Right ventricle myocardium inferior (tissue), 1 donor: ENCODE measurements at regions not wholly inside any gene's neighbourhood (a gene's known extent, or its start where the extent isn't known, plus 50 kb on each side); places are given as distances from the start of the nearest gene placed in this dataset.

Experiments
- ATAC-seq: fragments of 200-7000 bp; cut with Tn5 transposase; one replicate; pipeline ENCODE4 v1.9.1; 2020; ENCODE audit warnings: mild to moderate bottlenecking, moderate library complexity
- DNase-seq: peaks from one replicate; pipeline ENCODE4 v3.0.0; 2021; ENCODE audit errors: missing footprints
- intact Hi-C: fragments of 100-400 bp; cut with DNase I; formaldehyde crosslinking; loops from one replicate; pipeline ENCODE4 v1.11.0; 2022
- donor health status: DM: no; HTN: yes; CAD: no; lungs with severe emphysema.

DNA sequence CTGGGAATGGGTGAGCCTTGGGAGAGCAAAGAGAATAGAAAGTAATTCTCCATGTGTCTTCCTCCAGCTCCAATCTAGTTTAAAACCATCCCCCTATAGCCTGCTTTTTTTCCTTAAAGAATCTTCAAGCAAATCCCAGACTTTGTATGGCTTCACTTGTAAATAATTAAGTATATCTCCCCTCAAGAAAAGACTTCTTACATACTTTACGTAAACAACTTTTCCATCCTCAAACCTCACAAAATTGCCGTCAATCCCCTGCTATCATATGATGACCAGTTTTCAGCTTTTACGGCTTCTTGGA is 88.5 kb upstream of the PHACTR3 start:
- no peak for DNase-seq
- intact Hi-C loops, result no loop called here
- ATAC-seq, result no peak

DNA sequence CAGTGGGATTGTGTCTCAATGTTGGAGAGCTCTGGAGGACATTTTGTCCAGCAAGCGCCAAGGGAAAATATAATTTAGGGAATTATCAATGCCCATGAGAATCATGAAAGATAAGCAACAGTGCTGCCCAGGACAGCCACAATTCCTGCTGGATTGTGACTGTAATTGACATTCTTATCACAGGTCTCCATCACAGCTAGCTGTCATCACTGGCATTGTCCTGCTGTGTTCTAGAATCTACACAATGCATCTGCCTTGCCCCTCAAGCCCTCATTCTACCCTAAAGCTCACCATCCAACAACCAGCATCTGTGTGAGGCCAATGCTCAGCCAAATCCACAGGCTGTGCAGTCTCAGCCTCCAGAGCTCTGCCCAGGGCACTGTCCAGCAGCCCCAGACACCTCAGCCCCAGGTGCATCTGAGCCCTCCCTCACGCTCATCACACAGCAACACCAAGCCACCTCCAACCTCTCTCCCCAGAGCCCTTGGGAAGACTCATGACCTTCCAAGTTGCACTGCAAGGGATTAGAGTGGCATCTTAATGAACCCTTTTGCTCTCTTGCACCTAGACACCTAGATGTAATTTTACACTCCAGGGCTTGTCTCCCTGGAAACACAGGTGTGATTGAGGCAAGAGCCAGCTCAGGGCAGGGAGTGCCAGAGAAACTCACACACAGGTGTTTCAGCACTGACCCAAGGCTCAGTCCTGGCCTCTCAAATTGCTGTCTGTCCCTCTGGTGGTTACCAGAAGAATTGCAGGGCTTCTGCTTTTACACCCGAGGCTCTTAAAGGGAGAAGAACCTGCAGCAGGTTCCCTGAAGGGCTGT is 85.2 kb upstream of the PHACTR3 start:
- DNase-seq, result no peak
- ATAC-seq, result peak; percentile 61
- intact Hi-C loops, result no loop called here

DNA sequence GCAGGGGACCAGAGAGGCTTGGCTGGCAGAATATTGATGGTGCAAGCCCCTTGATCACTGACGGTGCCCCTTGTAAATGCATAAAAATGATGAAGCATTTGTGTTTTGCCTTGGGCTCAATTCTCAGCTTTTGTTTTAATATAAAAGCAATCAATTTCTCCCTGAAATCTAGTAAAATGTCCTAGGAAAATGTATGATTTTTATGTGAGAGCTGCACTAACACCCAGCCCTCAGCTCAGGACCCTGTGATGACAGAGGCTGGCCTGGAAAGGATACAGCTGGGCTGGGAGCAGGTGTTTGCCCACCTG is 84.7 kb upstream of the PHACTR3 start:
- DNase-seq, result no peak

DNA sequence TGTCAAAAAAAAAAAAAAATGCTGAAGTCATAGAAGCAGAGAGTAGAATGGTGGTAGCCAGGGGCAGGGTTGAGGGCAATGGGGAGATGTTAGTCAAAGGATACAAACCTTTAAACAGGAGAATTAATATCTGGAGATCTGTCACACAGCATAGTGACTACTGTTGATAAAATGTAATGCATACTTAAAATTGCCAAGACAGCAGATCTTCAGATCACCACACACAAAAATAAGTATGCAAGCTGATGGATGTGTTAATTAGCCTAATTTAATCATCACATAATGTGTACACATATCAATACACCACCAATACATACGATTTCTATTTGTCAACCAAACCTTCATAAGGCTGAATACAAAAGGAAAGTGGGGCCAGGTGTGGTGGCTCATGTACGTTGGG is 83.5 kb upstream of the PHACTR3 start:
- intact Hi-C loops, result no loop called here
- no peak for ATAC-seq
- DNase-seq, result no peak

More for the DNA sequence above, 84.7 kb upstream of the PHACTR3 start:
- intact Hi-C loops, result no loop called here
- no peak for ATAC-seq

DNA sequence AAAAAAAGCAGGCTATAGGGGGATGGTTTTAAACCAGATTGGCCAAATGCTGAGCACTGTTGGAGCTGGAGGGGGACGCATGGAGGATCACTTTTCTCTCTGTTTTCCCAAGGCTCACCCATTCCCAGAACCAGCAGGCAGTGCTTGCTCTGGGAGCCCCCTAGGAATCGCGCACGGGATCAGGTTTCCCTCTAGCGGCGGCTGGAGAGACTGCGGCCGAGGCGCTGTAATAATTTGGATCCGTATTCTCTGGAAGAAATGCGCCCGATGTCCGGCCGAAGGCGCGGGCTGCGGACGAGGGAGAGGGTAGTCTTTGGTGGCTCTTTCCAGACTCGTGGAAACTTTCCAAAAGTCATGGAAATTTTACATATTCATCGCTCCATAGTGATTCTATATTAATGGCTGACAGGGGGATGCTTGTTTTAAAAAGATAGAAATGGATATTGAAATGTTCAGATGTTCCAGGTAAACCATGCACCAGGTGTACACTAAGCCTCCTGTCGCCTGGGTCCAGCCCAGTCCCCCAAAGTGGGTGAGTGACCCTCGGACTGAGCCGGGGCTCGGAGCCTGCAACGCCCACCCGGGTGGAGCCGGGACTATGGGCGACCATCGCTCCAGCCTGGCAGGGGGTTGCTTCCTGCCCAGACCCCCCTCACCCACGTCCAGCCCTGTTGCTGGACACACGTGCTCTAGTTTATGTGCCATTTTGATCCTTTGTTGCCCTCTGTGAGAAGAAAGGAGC is 78.7 kb upstream of the PHACTR3 start:
- intact Hi-C loops, result no loop called here
- DNase-seq (peak; percentile 74), ATAC-seq (peak; percentile 60)

DNA sequence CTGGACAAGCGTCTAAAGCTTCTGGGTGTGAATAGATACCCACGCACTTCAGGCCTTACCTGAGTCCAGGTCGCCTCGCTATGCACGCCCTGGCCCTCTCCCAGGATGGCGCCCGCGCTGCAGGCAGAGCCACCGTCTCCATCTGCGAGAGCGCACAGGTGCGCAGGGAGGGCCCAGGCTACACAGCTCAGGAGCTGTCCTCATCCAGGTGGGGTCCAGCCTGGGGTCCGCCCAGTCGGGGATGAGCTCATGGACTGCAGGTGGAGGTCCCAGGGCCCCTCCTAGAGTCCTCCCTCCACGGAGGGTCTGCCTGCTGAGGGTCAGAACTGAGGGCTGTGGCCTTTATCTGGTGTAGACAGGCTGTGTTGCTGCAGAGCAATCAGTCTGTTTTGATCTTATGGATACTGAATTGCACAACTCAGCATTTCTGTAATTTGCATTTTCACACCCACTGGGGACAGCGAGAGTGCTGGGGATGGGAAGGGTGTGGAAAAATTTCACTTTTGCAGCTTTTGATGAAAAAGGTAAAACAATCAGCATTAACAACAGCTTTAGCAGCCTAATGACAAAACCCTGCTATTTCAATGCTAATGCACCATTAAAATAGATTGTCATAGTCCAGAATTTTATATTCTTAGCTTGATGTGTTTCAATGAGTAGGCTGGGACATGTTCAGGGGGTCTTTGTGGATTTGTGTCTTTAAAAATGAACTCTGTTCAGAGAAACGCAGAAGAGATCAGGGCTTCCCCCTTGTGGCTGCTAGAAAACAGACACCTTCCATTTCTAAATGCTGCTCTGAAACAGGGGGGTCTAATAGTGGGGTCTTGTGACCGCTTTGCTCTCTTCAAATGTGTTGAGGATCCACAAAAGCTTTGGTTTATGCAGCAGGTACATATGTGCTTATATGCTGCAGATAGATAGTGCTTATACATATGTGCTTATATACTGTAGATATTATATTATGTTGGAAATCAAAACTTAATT is 77.8 kb upstream of the PHACTR3 start:
- DNase-seq (no peak), ATAC-seq (no peak)
- intact Hi-C loops, result no loop called here

DNA sequence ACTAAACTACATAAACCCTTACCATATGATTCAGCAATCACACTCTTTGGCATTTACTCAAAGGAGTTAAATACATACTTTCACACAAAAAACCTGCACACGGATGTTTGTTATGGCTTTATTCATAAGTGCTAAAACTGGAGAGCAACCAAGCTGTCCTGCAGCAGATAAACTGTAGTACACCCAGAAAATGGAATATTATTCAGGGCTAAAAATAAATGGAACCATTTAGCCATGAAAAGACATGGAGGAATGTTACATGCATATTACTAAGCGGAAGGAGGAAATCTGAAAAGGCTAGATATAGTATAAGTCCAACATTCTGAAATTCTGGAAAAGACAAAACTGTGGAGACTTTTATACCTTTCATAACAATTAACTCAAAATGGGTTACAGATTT is 73.6 kb upstream of the PHACTR3 start:
- no peak for ATAC-seq
- no peak for DNase-seq
- intact Hi-C loops, result no loop called here

DNA sequence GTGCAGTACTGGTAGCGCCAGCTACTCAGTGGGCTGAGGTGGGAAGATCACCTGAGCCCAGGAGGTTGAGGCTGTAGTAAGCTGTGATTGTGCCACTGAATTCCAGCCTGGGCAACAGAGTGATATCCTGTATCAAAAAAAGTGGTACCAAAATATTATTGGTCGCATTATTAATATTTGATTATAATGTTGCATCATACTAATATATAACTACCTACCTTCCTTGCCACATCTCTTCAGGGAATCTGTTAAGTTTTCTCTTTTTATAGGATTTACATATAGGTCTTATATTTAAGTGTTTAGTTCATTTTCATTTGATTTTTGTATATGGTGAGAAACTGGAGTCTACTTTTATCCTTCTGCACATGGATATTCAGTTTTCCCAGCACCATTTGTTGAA is 66.3 kb upstream of the PHACTR3 start:
- ATAC-seq, result no peak
- intact Hi-C loops, result no loop called here
- DNase-seq, result no peak

DNA sequence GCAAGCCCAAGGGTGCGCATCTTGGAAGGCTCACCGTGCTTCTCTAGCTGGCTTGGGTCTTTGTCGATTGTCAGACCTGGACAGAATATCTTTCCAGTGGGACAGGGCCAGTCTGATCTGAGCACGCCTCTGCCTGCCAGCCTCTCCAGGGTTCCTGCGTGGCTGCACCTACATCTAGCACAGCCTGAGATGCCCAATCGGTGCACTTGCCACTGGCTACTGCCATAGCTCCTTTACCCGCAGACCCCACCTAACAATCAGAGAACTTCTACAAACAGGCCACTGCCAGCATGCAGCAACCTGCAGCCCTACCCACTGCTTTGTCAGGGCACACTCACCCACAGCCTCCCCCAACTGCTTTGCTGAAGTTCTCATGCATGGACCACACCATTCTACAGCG is 56.7 kb upstream of the PHACTR3 start:
- ATAC-seq (no peak), DNase-seq (no peak)
- intact Hi-C loops, result no loop called here
